Epithelial cell of proximal tubule (primary cell): ENCODE measurements at regions not wholly inside any gene's neighbourhood (a gene's known extent, or its start where the extent isn't known, plus 50 kb on each side); places are given as distances from the start of the nearest gene placed in this dataset.

Source experiments
- DNase-seq: peaks from one replicate; pipeline ENCODE4 v3.0.0-alpha.2; 2011; ENCODE audit warnings: low read depth
- H3K4me3 ChIP-seq: 2 replicates; pipeline ENCODE4 v1.5.1; 2011; ENCODE audit warnings: low read depth, mild to moderate bottlenecking, low read length
- CTCF ChIP-seq: conservative IDR thresholded peaks from 2 replicates; pipeline ENCODE4 v1.5.1; 2012; ENCODE audit warnings: low read depth, mild to moderate bottlenecking, low read length

GRCh38 chr13:97660594-97661260 lies 226.8 kb downstream of the RAP2A start:
- no peak for TF ChIP-seq CTCF
- no peak overlapping the region for H3K4me3 ChIP-seq
- DNase-seq, result no peak

- TF ChIP-seq CTCF, result no peak
- no peak overlapping the region for H3K4me3 ChIP-seq
- no peak for DNase-seq
These were observed 252.6 kb downstream of the RAP2A start for GRCh38 chr13:97686594-97686993.

- no peak overlapping the region for H3K4me3 ChIP-seq
- DNase-seq, result no peak
- no peak for TF ChIP-seq CTCF
These were observed 258.7 kb downstream of the RAP2A start for GRCh38 chr13:97692628-97693027.

GRCh38 chr13:97695684-97696083 lies 257.8 kb upstream of the IPO5 start:
- TF ChIP-seq CTCF, result no peak
- peak; percentile 54 for DNase-seq
- H3K4me3 ChIP-seq, result no peak overlapping the region

GRCh38 chr13:97696921-97697320 lies 256.6 kb upstream of the IPO5 start:
- no peak overlapping the region for H3K4me3 ChIP-seq
- no peak for DNase-seq
- TF ChIP-seq CTCF, result no peak

GRCh38 chr13:97700306-97700848 lies 253.1 kb upstream of the IPO5 start:
- DNase-seq, result no peak
- no peak for TF ChIP-seq CTCF
- H3K4me3 ChIP-seq, result no peak overlapping the region

GRCh38 chr13:97702614-97703013 lies 250.9 kb upstream of the IPO5 start:
- TF ChIP-seq CTCF, result no peak
- DNase-seq, result no peak

More at GRCh38 chr13:97702614-97703013, 250.9 kb upstream of the IPO5 start:
- H3K4me3 ChIP-seq, result no peak overlapping the region
